ENCODE measurements at regions not wholly inside any gene's neighbourhood (a gene's known extent, or its start where the extent isn't known, plus 50 kb on each side); places are given as distances from the start of the nearest gene placed in this dataset.
"Not testable (repeated sequence)": the region's sequence is repeated elsewhere in the genome, so short reads cannot be mapped to it uniquely, and the experiment has no call there.

- no peak for TF ChIP-seq CTCF (IDR thresholded peaks at IDR 0.05; ENCODE audit: insufficient read depth, low read depth, low read length)
- DNase-seq (ENCODE audit: low read depth): no peak
- Histone ChIP-seq H3K4me3 (ENCODE audit: low read depth, low read length) (no peak overlapping the region), H3K36me3 (ENCODE audit: control insufficient read depth, insufficient read depth, low read length) (no peaks in the 10 kb centered on the region), H3K27me3 (ENCODE audit: control insufficient read depth, insufficient read depth, low read length) (no peaks in the 10 kb centered on the region)
- ChIA-PET CTCF (interaction anchor here (1.3 kb wide), 1 partner anchor 11 kb away, joined by 3 read pairs; no protein-coding TSS in a partner anchor), POLR2A (no interaction called here)
Observed at GRCh38 chr5:38677636-38678035, 121.2 kb upstream of the LIFR start.

DNA sequence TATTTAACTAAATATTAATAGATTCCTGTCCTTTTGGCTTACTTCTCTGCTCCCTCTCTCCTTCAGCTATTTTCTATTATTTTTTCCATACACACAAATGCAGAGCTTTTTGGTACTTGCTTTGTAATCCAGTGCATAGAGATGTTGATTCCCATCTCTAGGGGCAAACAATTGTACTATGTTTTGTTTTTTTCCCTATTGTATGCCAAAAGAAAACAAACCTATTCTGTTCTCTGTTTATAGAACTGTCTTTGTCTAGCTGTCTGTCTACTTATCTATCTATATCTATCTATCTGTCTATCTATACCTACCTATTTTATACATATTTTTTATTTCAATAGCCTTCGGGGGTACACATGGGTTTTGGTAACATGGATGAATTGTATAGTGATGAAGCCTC lies 121.6 kb upstream of the LIFR start:
- no peak for DNase-seq (ENCODE audit: low read depth)
- no peak for TF ChIP-seq CTCF (IDR thresholded peaks at IDR 0.05; ENCODE audit: insufficient read depth, low read depth, low read length)
- Histone ChIP-seq H3K4me3 (ENCODE audit: low read depth, low read length) (no peak overlapping the region), H3K36me3 (ENCODE audit: control insufficient read depth, insufficient read depth, low read length) (no peaks in the 10 kb centered on the region), H3K27me3 (ENCODE audit: control insufficient read depth, insufficient read depth, low read length) (no peaks in the 10 kb centered on the region)
- CTCF ChIA-PET: no interaction called here
- POLR2A ChIA-PET: no interaction called here

- DNase-seq (ENCODE audit: low read depth); H3K4me3 ChIP-seq (ENCODE audit: low read depth, low read length); POLR2A ChIA-PET; CTCF ChIA-PET; H3K36me3 ChIP-seq (ENCODE audit: control insufficient read depth, insufficient read depth, low read length); H3K27me3 ChIP-seq (ENCODE audit: control insufficient read depth, insufficient read depth, low read length): not testable (repeated sequence)
Observed at GRCh38 chr5:38678697-38679096, 122.3 kb upstream of the LIFR start.

- ChIA-PET CTCF (interaction anchor here (0.8 kb wide), 1 partner anchor 11 kb away, joined by 3 read pairs; no protein-coding TSS in a partner anchor), POLR2A (no interaction called here)
- no peak for DNase-seq (ENCODE audit: low read depth)
- no peaks in the 10 kb centered on the region; the same call in 1 of the 2 replicates for H3K27me3 ChIP-seq (ENCODE audit: control insufficient read depth, insufficient read depth, low read length)
- no peak overlapping the region for H3K4me3 ChIP-seq (ENCODE audit: low read depth, low read length)
- no peak for TF ChIP-seq CTCF (IDR thresholded peaks at IDR 0.05; ENCODE audit: insufficient read depth, low read depth, low read length)
- no peaks in the 10 kb centered on the region for H3K36me3 ChIP-seq (ENCODE audit: control insufficient read depth, insufficient read depth, low read length)
Observed at GRCh38 chr5:38680094-38680825, 123.8 kb upstream of the LIFR start.

DNA sequence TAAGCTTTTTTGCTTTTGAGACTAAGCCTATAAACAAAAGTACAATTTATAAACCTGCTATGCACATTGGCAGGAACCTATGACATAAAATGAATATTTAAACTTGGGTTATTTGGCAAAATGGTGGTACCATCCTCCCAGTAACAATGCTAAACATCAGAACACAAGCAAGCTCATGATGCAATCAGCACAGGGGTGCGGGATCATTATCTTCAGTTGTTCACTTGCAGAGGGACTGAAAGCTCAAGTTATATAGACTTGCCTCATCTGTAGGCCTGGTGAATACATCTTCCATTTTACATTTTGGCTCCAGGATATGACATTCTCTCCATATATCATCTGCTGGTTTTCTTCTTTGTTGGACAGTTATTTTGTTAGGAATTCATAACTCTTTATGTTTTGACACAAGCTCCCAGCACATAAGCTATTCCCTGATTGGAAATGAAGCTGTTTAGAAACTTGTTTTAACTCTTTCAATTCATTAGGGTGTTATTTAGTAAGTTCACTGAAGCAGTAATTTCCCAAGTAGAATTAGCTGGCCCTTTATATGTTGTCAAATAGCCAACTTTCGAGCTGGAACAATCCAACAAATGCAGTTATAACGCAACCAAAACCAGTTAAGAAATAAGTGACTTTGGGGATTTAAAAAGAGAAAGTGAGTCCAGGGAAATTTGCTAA lies 124.7 kb upstream of the LIFR start:
- CTCF ChIA-PET: no interaction called here
- no peak for TF ChIP-seq CTCF (IDR thresholded peaks at IDR 0.05; ENCODE audit: insufficient read depth, low read depth, low read length)

More for the DNA sequence above, 124.7 kb upstream of the LIFR start:
- Histone ChIP-seq H3K4me3 (ENCODE audit: low read depth, low read length) (no peak overlapping the region), H3K27me3 (ENCODE audit: control insufficient read depth, insufficient read depth, low read length) (peaks cover 3% of the 10 kb centered on the region; the same call in 1 of the 2 replicates), H3K36me3 (ENCODE audit: control insufficient read depth, insufficient read depth, low read length) (no peaks in the 10 kb centered on the region)
- POLR2A ChIA-PET: no interaction called here
- DNase-seq (ENCODE audit: low read depth): no peak

All from BJ (cell line).